ENCODE measurements at regions not wholly inside any gene's neighbourhood (a gene's known extent, or its start where the extent isn't known, plus 50 kb on each side); places are given as distances from the start of the nearest gene placed in this dataset.

GRCh38 chr13:71368336-71368735 lies 498.7 kb downstream of the DACH1 start:
- Histone ChIP-seq H3K4me3 (no peak overlapping the region), H3K9me3 (no peaks in the 10 kb centered on the region), H3K27me3 (no peaks in the 10 kb centered on the region), H3K4me1 (no peaks in the 10 kb centered on the region), H3K36me3 (no peaks in the 10 kb centered on the region), H3K27ac (no peak overlapping the region)
- TF ChIP-seq EP300 (IDR thresholded peaks at IDR 0.05) (no peak), CTCF (IDR thresholded peaks at IDR 0.05) (no peak), POLR2A (IDR thresholded peaks at IDR 0.05) (no peak), POLR2AphosphoS5 (IDR thresholded peaks at IDR 0.05) (no peak)
- DNase-seq (no peak), ATAC-seq (ENCODE audit: low FRiP score in 2 of 2) (no peak)

GRCh38 chr13:71360041-71360440 lies 507.0 kb downstream of the DACH1 start:
- TF ChIP-seq POLR2AphosphoS5 (IDR thresholded peaks at IDR 0.05) (no peak), CTCF (IDR thresholded peaks at IDR 0.05) (no peak), EP300 (IDR thresholded peaks at IDR 0.05) (no peak), POLR2A (IDR thresholded peaks at IDR 0.05) (no peak)
- Histone ChIP-seq H3K27me3 (no peaks in the 10 kb centered on the region), H3K9me3 (no peaks in the 10 kb centered on the region), H3K36me3 (no peaks in the 10 kb centered on the region), H3K4me3 (no peak overlapping the region), H3K4me1 (no peaks in the 10 kb centered on the region), H3K27ac (no peak overlapping the region)
- WGBS, 2 donors: 67 to 89% methylated on average over 1 of the region's 1 CpG
- no peak for DNase-seq
- ATAC-seq (ENCODE audit: low FRiP score in 2 of 2): no peak

GRCh38 chr13:71359641-71360040 lies 507.4 kb downstream of the DACH1 start:
- ATAC-seq (ENCODE audit: low FRiP score in 2 of 2): no peak
- H3K27ac ChIP-seq: no peak overlapping the region
- H3K36me3 ChIP-seq: no peaks in the 10 kb centered on the region
- H3K4me3 ChIP-seq: no peak overlapping the region
- no peak for TF ChIP-seq CTCF (IDR thresholded peaks at IDR 0.05)
- TF ChIP-seq EP300 (IDR thresholded peaks at IDR 0.05): no peak
- TF ChIP-seq POLR2AphosphoS5 (IDR thresholded peaks at IDR 0.05): no peak
- TF ChIP-seq POLR2A (IDR thresholded peaks at IDR 0.05): no peak
- WGBS, 2 donors: 87 to 93% methylated on average over 4 of the region's 4 CpGs
- no peaks in the 10 kb centered on the region for H3K27me3 ChIP-seq
- H3K9me3 ChIP-seq: no peaks in the 10 kb centered on the region
- H3K4me1 ChIP-seq: no peaks in the 10 kb centered on the region
- DNase-seq: no peak

- ATAC-seq (ENCODE audit: low FRiP score in 2 of 2): no peak
- Histone ChIP-seq H3K27ac (no peak overlapping the region), H3K9me3 (no peaks in the 10 kb centered on the region), H3K27me3 (no peaks in the 10 kb centered on the region), H3K36me3 (no peaks in the 10 kb centered on the region), H3K4me3 (no peak overlapping the region), H3K4me1 (no peaks in the 10 kb centered on the region)
- TF ChIP-seq EP300 (IDR thresholded peaks at IDR 0.05): no peak
- WGBS, 2 donors: 32 to 40% methylated on average over 1 of the region's 1 CpG
- no peak for DNase-seq
Observed at GRCh38 chr13:71358218-71358617, 508.8 kb downstream of the DACH1 start.

- ATAC-seq (ENCODE audit: low FRiP score in 2 of 2): no peak
- no peak overlapping the region for H3K4me3 ChIP-seq
- WGBS, 2 donors: 92 to 94% methylated on average over 7 of the region's 7 CpGs
- no peak for TF ChIP-seq EP300 (IDR thresholded peaks at IDR 0.05)
- TF ChIP-seq POLR2AphosphoS5 (IDR thresholded peaks at IDR 0.05): no peak
- TF ChIP-seq POLR2A (IDR thresholded peaks at IDR 0.05): no peak
- TF ChIP-seq CTCF (IDR thresholded peaks at IDR 0.05): no peak
- H3K36me3 ChIP-seq: no peaks in the 10 kb centered on the region
- no peak for DNase-seq
- no peaks in the 10 kb centered on the region for H3K9me3 ChIP-seq
- no peaks in the 10 kb centered on the region for H3K4me1 ChIP-seq
- H3K27me3 ChIP-seq: no peaks in the 10 kb centered on the region
- H3K27ac ChIP-seq: no peak overlapping the region
Observed at GRCh38 chr13:71355010-71355409, 512.0 kb downstream of the DACH1 start.
